HEK293 (cell line): ENCODE measurements at regions not wholly inside any gene's neighbourhood (a gene's known extent, or its start where the extent isn't known, plus 50 kb on each side); places are given as distances from the start of the nearest gene placed in this dataset.
A peak's percentile ranks its signal among the peaks of the same experiment; 100 is the strongest.

Source experiments
- GLI4 ChIP-seq: fragments of 450-650 bp; formaldehyde crosslinking; IDR thresholded peaks from 2 replicates; pipeline ENCODE4 v1.5.1; 2016; ENCODE audit warnings: missing biosample characterization, missing genetic modification characterization
- INSM2 ChIP-seq: fragments of 450-650 bp; formaldehyde crosslinking; IDR thresholded peaks from 2 replicates; pipeline ENCODE4 v1.5.1; 2016; ENCODE audit warnings: missing biosample characterization, missing genetic modification characterization
- KLF1 ChIP-seq: fragments of 450-650 bp; formaldehyde crosslinking; IDR thresholded peaks from 2 replicates; pipeline ENCODE4 v1.5.1; 2016; ENCODE audit warnings: missing biosample characterization, missing genetic modification characterization
- KLF10 ChIP-seq: fragments of 450-650 bp; IDR thresholded peaks from 2 replicates; pipeline ENCODE4 v1.5.1; 2018; ENCODE audit warnings: missing biosample characterization, mild to moderate bottlenecking, missing genetic modification characterization
- KLF9 ChIP-seq: fragments of 450-650 bp; formaldehyde crosslinking; IDR thresholded peaks from 2 replicates; pipeline ENCODE4 v1.5.1; 2016; ENCODE audit warnings: missing biosample characterization, missing genetic modification characterization, low read depth
- SP3 ChIP-seq: fragments of 450-650 bp; formaldehyde crosslinking; IDR thresholded peaks from 2 replicates; pipeline ENCODE4 v1.5.1; 2016; ENCODE audit warnings: missing biosample characterization, missing genetic modification characterization
- ZBTB1 ChIP-seq: fragments of 450-650 bp; formaldehyde crosslinking; IDR thresholded peaks from 2 replicates; pipeline ENCODE4 v1.5.1; 2016; ENCODE audit warnings: missing biosample characterization, missing genetic modification characterization
- ZBTB10 ChIP-seq: fragments of 450-650 bp; formaldehyde crosslinking; IDR thresholded peaks from 2 replicates; pipeline ENCODE4 v1.5.1; 2016; ENCODE audit warnings: missing biosample characterization, missing genetic modification characterization
- ZBTB44 ChIP-seq: fragments of 450-650 bp; IDR thresholded peaks from 2 replicates; pipeline ENCODE4 v1.5.1; 2018; ENCODE audit warnings: missing biosample characterization, mild to moderate bottlenecking, missing genetic modification characterization
- ZBTB8A ChIP-seq: fragments of 450-650 bp; formaldehyde crosslinking; IDR thresholded peaks from 2 replicates; pipeline ENCODE4 v1.5.1; 2016; ENCODE audit warnings: missing biosample characterization, missing genetic modification characterization
- ZEB2 ChIP-seq: fragments of 450-650 bp; formaldehyde crosslinking; IDR thresholded peaks from 2 replicates; pipeline ENCODE4 v1.5.1; 2016; ENCODE audit warnings: missing biosample characterization, missing genetic modification characterization
- ZFHX2 ChIP-seq: fragments of 450-650 bp; formaldehyde crosslinking; conservative IDR thresholded peaks from 2 replicates; pipeline ENCODE4 v1.5.1; 2016; ENCODE audit warnings: missing biosample characterization, missing genetic modification characterization
- ZNF16 ChIP-seq: fragments of 450-650 bp; formaldehyde crosslinking; IDR thresholded peaks from 2 replicates; pipeline ENCODE4 v1.5.1; 2016; ENCODE audit warnings: low read depth, missing biosample characterization, missing genetic modification characterization
- ZNF184 ChIP-seq: fragments of 450-650 bp; IDR thresholded peaks from 2 replicates; pipeline ENCODE4 v1.5.1; 2018; ENCODE audit warnings: missing biosample characterization, mild to moderate bottlenecking, missing genetic modification characterization
- ZNF280D ChIP-seq: fragments of 450-650 bp; formaldehyde crosslinking; IDR thresholded peaks from 2 replicates; pipeline ENCODE4 v1.5.1; 2016; ENCODE audit warnings: missing biosample characterization, missing genetic modification characterization
- ZNF518A ChIP-seq: fragments of 450-650 bp; formaldehyde crosslinking; conservative IDR thresholded peaks from 2 replicates; pipeline ENCODE4 v1.5.1; 2016; ENCODE audit warnings: low read depth, missing biosample characterization, missing genetic modification characterization
- ZNF600 ChIP-seq: fragments of 450-650 bp; formaldehyde crosslinking; IDR thresholded peaks from 2 replicates; pipeline ENCODE4 v1.5.1; 2016; ENCODE audit warnings: missing biosample characterization, missing genetic modification characterization
- ZNF623 ChIP-seq: fragments of 450-650 bp; formaldehyde crosslinking; IDR thresholded peaks from 2 replicates; pipeline ENCODE4 v1.5.1; 2016; ENCODE audit warnings: missing biosample characterization, missing genetic modification characterization
- ZNF658 ChIP-seq: fragments of 450-650 bp; formaldehyde crosslinking; IDR thresholded peaks from 2 replicates; pipeline ENCODE4; 2016; ENCODE audit warnings: missing biosample characterization, missing genetic modification characterization
- TF ChIP-seq, protein P1 (sequence below): fragments of 450-650 bp; formaldehyde crosslinking; IDR thresholded peaks from 2 replicates; pipeline ENCODE4 v1.5.1; 2016; ENCODE audit warnings: missing biosample characterization, missing genetic modification characterization
- TF ChIP-seq, protein P2 (sequence below): fragments of 450-650 bp; formaldehyde crosslinking; optimal IDR thresholded peaks from 2 replicates; pipeline ENCODE3; 2016; ENCODE audit warnings: missing biosample characterization, mild to moderate bottlenecking, missing genetic modification characterization

- TF ChIP-seq ZBTB1 (tag by site-specific recombination): peak; percentile 47; the same call in 1 of the 2 replicates
- TF ChIP-seq ZNF280D (tag by site-specific recombination): peak; percentile 21; the same call in 1 of the 2 replicates
- TF ChIP-seq ZFHX2 (tag by site-specific recombination): peak; percentile 78
- TF ChIP-seq ZNF600 (tag by site-specific recombination): peak; percentile 53; the same call in 1 of the 2 replicates
- TF ChIP-seq INSM2 (tag by site-specific recombination): 0 out of 2 replicates have a peak, but pooled peaks have one; percentile 48
- TF ChIP-seq GLI4: 0 out of 2 replicates have a peak, but pooled peaks have one; percentile 42
- 0 out of 2 replicates have a peak, but pooled peaks have one; percentile 12 for TF ChIP-seq ZNF16 (tag by site-specific recombination)
- TF ChIP-seq ZNF184: 0 out of 2 replicates have a peak, but pooled peaks have one; percentile 27
- TF ChIP-seq ZBTB10 (tag by site-specific recombination): peak; percentile 76
- peak; percentile 90 for TF ChIP-seq KLF10 (tag by site-specific recombination)
- TF ChIP-seq, protein P1, sequence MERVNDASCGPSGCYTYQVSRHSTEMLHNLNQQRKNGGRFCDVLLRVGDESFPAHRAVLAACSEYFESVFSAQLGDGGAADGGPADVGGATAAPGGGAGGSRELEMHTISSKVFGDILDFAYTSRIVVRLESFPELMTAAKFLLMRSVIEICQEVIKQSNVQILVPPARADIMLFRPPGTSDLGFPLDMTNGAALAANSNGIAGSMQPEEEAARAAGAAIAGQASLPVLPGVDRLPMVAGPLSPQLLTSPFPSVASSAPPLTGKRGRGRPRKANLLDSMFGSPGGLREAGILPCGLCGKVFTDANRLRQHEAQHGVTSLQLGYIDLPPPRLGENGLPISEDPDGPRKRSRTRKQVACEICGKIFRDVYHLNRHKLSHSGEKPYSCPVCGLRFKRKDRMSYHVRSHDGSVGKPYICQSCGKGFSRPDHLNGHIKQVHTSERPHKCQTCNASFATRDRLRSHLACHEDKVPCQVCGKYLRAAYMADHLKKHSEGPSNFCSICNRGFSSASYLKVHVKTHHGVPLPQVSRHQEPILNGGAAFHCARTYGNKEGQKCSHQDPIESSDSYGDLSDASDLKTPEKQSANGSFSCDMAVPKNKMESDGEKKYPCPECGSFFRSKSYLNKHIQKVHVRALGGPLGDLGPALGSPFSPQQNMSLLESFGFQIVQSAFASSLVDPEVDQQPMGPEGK (tag by site-specific recombination): peak; percentile 28
- TF ChIP-seq KLF1 (tag by site-specific recombination): peak; percentile 32
- TF ChIP-seq, protein P2, sequence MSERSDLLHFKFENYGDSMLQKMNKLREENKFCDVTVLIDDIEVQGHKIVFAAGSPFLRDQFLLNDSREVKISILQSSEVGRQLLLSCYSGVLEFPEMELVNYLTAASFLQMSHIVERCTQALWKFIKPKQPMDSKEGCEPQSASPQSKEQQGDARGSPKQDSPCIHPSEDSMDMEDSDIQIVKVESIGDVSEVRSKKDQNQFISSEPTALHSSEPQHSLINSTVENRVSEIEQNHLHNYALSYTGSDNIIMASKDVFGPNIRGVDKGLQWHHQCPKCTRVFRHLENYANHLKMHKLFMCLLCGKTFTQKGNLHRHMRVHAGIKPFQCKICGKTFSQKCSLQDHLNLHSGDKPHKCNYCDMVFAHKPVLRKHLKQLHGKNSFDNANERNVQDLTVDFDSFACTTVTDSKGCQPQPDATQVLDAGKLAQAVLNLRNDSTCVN: peak; percentile 94
- TF ChIP-seq ZNF658: no peak
- TF ChIP-seq KLF9 (tag by site-specific recombination): peak; percentile 86
- no peak for TF ChIP-seq ZNF518A (tag by site-specific recombination)
- TF ChIP-seq ZBTB8A (tag by site-specific recombination): peak; percentile 79
- peak; percentile 90 for TF ChIP-seq ZEB2 (tag by site-specific recombination)
- TF ChIP-seq SP3 (tag by site-specific recombination): peak; percentile 46
- no peak for TF ChIP-seq ZBTB44
- TF ChIP-seq ZNF623 (tag by site-specific recombination): peak; percentile 13; the same call in 1 of the 2 replicates
These were observed 80.0 kb upstream of the PPARA start (continued) for GRCh38 chr22:46070215-46070802.
